HG03045 (cell line): ENCODE measurements at regions not wholly inside any gene's neighbourhood (a gene's known extent, or its start where the extent isn't known, plus 50 kb on each side); places are given as distances from the start of the nearest gene placed in this dataset.
"Not testable (repeated sequence)": the region's sequence is repeated elsewhere in the genome, so short reads cannot be mapped to it uniquely, and the experiment has no call there.

Source experiments
- ATAC-seq: cut with Tn5 transposase; IDR thresholded peaks from one replicate; pipeline ENCODE4 v1.9.1; 2021; ENCODE audit warnings: mild to moderate bottlenecking, moderate library complexity; ENCODE audit not compliant: unreplicated experiment

DNA sequence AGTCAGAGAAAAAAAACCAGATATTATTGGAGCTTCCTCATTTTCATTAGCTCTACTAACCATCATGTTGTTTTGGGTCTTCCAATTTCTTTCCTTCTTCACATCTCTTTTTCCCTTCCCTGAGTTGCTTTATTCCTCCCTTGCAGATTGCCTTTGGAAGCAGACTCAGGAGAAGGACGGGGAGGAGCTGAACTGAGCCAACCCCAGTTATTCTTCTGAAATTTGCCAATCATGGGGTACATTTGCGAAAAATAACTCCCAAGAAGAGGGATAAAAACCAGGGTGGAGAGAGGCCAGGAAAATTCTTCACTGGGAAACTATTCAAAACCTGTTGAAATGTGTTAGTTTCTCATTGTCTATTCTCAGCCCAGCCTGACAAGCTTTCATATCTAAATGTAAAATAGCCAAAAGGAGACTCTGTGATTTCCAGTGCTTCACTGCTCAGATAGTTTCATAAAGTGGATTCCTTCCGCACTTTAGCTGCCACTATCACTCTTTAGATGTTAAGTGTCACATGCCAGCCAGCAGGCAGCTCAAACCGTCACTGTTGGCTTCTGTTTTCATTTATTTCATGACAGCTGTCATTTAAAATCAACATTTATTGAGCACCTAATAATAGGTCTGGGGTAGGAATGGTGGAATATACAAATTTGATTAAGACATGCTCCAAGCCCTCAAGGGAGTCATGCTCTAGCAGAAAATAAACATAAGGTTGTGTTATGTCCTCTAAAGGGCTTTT is 204.5 kb downstream of the SREK1 start:
- no peak for ATAC-seq

GRCh38 chr5:66351813-66352212 is 207.7 kb downstream of the SREK1 start:
- no peak for ATAC-seq

DNA sequence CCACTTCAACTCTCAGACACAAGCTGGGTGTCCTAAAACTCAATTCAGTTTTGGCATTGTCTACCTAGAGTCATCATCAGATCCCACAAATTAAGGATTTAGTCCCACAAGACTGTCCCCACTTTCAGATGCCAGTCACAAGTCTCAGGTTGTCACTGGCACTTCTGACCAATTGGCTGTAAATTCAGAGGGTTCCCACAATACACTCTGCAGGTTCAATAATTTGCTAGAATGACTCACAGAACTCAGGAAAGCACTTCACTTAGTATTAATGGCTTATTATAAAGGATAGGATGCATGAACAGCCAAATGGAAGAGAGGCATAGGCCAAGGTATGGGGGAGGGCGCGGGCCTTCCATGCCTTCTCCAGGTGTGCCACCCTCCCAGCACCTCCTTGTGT is 209.1 kb downstream of the SREK1 start:
- no peak for ATAC-seq

DNA sequence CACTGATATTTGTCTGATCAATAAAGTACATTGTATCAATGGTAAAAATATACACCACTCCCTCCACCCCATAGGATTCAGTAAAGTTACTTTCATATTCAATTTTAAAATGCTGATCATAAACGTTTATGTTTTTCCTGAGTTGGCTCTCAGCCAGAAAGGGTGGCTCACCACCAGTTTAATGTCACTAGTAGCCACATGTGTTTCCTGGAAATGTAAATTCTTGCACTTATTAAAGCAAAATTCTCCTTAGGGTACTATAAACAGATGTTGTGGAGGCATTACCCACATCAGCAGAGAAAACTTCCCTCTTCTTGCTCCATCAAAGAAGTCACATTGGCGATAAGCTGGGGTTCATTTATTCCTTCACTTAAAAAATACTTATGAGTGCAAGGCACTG is 210.3 kb downstream of the SREK1 start:
- no peak for ATAC-seq

- ATAC-seq, result no peak
These were observed 212.0 kb downstream of the SREK1 start for GRCh38 chr5:66356011-66356565.

- no peak for ATAC-seq
These were observed 214.6 kb downstream of the SREK1 start for GRCh38 chr5:66358741-66359140.

DNA sequence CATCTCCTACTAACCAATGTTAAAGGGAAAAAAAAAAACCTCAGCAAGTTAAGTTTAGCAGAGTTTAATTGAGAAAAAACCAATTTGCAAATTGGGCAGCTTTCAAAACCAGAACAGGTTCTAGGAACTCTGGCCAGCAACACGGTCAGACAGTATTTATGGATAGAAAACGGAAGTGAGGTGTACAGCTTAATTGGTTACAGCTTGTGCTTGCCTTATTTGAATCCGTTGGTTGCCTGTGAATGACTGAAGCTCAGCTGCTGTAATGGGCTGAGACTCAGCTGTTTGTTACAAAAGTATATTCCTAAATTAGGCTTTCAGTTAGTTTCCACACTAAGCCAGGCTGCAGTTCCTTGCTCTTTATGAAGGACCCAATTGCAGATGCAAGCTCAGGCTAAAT is 217.0 kb downstream of the SREK1 start:
- no peak for ATAC-seq

DNA sequence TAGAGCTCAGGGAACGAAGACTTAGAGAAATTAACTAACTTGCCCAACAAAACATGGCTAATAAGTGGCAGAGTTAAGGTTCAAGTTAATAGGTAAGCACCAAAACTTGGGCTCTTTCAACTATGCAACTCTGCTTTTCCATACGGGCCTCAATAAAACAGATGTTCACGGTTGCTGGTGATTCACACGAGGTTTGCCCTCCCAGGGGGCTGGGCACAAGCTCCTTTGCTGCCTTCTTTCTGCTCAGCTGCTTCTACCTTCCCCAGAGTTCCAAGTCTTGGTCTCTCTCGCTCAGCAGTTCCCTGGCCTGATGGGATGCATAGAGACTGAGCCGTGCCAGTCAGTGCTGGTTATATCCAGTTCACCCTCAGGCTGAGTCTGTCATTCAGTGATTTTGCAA is 217.9 kb downstream of the SREK1 start:
- ATAC-seq, result no peak

DNA sequence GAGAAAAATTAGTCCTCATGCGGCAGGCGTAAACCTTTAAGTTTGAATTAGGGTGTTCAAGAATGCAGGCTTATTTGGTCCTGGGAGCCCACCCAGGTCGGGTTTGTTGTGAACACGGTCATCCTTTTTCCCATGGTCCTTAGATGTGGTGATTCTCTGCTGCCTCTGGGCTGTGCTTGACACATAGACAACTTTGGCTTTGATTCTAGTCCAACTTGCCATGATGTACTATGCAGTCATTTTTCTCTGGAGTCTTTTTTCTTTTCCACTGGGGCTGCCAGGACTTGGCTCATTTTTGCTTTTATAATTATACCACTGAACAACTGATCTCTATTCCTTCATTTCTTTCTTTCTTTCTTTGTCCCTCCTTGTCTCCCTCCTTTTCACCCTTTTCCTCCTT is 218.6 kb downstream of the SREK1 start:
- ATAC-seq, result no peak

DNA sequence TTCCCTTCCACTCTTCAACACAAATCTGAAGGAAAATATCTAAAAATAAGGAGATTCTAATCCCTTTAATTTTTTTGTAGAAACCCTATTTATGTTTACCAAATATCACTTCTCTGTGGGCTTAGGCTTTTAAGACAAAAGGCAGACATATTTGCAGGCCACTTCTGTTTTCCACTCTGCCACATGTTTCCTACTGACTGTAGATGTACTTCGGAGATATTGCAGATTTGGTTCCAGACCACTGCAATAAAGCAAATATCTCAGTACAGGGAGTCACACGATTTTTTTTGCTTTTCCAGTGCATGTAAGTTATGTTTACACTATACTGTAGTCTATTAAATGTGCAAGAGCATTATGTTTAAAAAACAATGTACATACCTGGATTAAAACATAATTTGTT is 219.0 kb downstream of the SREK1 start:
- ATAC-seq, result no peak

DNA sequence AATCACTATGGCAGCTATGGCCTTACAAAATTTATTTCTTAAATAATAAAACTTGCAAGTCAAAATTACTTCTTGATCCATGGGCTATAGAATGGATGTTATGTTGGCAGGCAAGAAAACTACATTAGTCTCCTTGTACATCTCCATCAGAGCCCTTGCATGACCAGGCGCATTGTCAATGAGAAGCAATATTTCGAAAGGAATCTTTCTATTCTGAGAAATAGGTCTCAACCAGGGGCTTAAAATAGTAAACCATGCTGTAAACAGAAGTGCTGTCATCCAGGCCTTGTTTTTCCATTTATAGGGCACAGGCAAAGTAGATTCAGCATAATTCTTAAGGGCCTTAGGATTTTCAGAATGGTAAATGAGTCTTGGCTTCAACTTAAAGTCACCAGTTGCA is 220.1 kb downstream of the SREK1 start:
- no peak for ATAC-seq

DNA sequence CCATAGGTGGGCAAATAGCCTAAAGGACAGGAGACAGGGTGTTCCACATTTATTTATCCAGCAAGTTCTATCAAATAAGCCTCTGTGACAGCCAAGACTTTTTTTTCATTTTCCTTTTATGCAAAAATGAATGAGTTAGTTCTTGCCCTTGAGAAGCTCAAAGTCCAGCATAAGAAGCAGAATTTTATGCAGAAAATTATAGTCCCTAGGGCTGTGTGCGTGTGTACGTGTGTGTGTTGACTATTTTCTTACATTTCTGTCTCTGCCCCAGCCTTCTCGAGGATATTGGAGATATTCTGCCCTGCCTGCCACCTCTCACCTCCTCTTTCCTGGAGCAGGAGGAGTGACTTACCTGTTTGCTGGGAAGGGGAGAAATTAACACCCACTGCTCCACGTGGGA is 221.9 kb downstream of the SREK1 start:
- ATAC-seq, result no peak

GRCh38 chr5:66367814-66368541 is 223.9 kb downstream of the SREK1 start:
- ATAC-seq, result no peak

DNA sequence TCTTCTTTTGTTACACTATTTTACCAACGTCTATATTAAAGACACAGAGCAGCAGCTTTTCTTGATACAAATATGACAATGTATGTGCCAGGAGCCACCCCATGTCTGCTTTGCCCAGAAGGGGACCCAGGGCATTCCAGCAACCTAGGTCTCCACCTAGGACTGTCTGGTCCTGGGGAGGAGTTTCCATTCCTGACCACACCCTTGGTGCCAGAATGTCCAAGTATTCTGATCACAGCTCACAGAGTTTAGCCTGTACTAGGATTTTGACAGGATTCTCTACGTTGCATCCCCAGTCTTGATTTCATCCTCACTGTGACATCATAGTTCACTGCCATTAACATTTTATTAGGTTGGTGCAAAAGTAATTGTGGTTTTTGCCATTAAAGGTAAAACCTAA is 224.7 kb downstream of the SREK1 start:
- ATAC-seq, result no peak

GRCh38 chr5:66377747-66378146 is 218.4 kb upstream of the MAST4 start:
- ATAC-seq, result no peak

- no peak for ATAC-seq
These were observed 217.8 kb upstream of the MAST4 start for GRCh38 chr5:66378407-66378806.

GRCh38 chr5:66382152-66382551 is 214.0 kb upstream of the MAST4 start:
- no peak for ATAC-seq

DNA sequence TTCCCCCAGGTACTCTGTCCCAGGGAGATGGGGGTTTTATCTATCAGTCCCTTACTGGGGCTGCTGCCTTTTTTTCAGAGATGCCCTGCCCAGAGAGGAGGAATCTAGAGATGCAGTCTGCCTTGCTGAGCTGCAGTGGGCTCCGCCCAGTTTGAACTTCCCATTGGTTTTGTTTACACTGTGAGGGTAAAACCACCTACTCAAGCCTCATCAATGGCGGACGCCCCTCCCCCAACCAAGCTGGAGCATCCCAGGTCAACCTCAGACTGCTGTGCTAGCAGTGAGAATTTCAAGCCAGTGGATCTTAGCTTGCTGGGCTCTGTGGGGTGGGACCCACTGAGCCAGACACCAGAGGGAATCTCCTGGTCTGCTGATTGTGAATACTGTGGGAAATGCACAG is 191.0 kb upstream of the MAST4 start:
- ATAC-seq, result not testable (repeated sequence)

GRCh38 chr5:66406761-66407336 is 189.3 kb upstream of the MAST4 start:
- no peak for ATAC-seq

GRCh38 chr5:66407765-66408164 is 188.4 kb upstream of the MAST4 start:
- ATAC-seq, result no peak

- ATAC-seq, result no peak
These were observed 187.6 kb upstream of the MAST4 start for GRCh38 chr5:66408576-66408975.

DNA sequence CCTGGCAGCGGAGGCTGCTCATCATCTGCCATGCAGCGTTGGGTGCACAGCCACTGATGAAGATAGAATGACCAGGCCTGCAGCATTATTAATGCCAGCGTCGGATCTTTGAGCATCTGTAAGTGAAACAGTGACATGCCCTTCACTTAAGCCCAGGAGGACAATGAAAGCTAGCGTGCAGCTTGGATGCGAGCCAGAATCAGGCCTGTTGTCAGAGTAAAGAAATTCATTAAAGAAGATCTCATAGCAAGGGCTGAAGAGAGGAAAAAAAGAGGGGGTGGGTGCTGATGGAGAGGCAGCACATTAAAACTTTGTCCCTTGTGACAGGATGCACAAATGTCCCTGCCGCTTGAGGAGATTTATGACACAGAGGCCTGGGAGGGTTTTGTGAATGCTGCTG is 186.1 kb upstream of the MAST4 start:
- no peak for ATAC-seq
